Mesothelial cell of epicardium (in vitro differentiated cells): ENCODE measurements at regions not wholly inside any gene's neighbourhood (a gene's known extent, or its start where the extent isn't known, plus 50 kb on each side); places are given as distances from the start of the nearest gene placed in this dataset.

ENCODE experiments used
- DNase-seq, 2 experiments: peaks; one replicate each; pipeline ENCODE4 v3.0.0; 2021; ENCODE audit warnings: low spot score in 2 of 2; ENCODE audit not compliant: unreplicated experiment in 2 of 2
- H3K27ac Mint-ChIP-seq: 2 replicates; pipeline ENCODE4 v1.8.0; 2021; ENCODE audit warnings: mixed read lengths
- H3K27me3 Mint-ChIP-seq: 2 replicates; pipeline ENCODE4 v1.8.0; 2021; ENCODE audit warnings: low read depth, mixed read lengths
- H3K36me3 Mint-ChIP-seq: 2 replicates; pipeline ENCODE4 v1.8.0; 2021; ENCODE audit warnings: mixed read lengths
- H3K4me1 Mint-ChIP-seq: 2 replicates; pipeline ENCODE4 v1.8.0; 2021; ENCODE audit warnings: mixed read lengths
- H3K4me3 Mint-ChIP-seq: 2 replicates; pipeline ENCODE4 v1.8.0; 2021; ENCODE audit warnings: mild to moderate bottlenecking, moderate library complexity, mixed read lengths
- H3K9me3 Mint-ChIP-seq: 2 replicates; pipeline ENCODE4 v1.8.0; 2021; ENCODE audit warnings: mixed read lengths
- CTCF ChIP-seq: fragments of 200-600 bp; sonication (generic); IDR thresholded peaks from one replicate; pipeline ENCODE4 v1.5.0; 2021; ENCODE audit warnings: antibody characterized with exemption; ENCODE audit not compliant: unreplicated experiment

DNA sequence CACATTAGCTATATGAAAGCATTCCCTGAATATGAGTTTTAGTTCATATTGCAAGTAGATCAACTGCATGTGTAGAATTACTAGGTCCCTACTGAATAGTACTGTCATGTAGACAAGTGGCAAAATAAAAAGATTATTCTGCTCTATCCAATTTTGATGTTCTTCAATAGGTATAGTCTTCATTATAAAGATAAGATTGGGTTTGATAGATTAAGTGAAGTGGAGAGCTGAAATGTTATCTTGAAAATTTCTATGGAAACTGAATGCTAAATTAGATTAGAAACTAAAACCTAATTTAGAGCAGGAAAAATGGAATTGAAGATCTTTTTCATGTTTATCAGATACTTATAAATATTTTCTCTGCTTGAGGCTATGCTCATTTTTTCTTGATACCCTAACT lies 1610.0 kb downstream of the BRINP3 start:
- no peaks in the 10 kb centered on the region for H3K27me3 Mint-ChIP-seq
- DNase-seq, result no peak
- peaks cover 15% of the 10 kb centered on the region for H3K9me3 Mint-ChIP-seq
- H3K36me3 Mint-ChIP-seq, result peaks cover 1% of the 10 kb centered on the region
- no peak overlapping the region for H3K27ac Mint-ChIP-seq
- H3K4me1 Mint-ChIP-seq, result peaks cover 2% of the 10 kb centered on the region
- no peak overlapping the region for H3K4me3 Mint-ChIP-seq
- no peak for TF ChIP-seq CTCF

DNA sequence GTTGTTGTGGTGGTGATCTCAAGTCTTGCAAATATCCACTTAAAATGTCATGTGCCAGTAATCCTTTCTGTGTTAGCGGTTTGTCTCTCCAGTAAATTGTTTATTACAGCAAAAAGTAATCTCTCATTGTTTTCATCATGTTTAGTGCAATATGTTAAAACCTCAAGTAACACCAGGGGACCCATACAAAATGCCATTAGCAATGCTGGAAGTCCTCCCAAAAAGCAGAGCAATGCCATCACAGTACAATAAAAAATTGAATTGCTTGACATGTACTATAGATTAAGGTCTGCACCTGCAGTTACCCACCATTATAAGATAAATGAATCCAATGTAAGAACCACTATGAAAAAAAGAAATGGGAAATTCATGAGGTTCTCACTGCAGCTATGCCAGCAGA lies 1606.5 kb downstream of the BRINP3 start:
- TF ChIP-seq CTCF, result no peak
- Mint-ChIP-seq H3K27ac (no peak overlapping the region), H3K9me3 (no peaks in the 10 kb centered on the region), H3K27me3 (no peaks in the 10 kb centered on the region), H3K36me3 (no peaks in the 10 kb centered on the region), H3K4me1 (peaks cover 2% of the 10 kb centered on the region), H3K4me3 (no peak overlapping the region)
- no peak for DNase-seq

DNA sequence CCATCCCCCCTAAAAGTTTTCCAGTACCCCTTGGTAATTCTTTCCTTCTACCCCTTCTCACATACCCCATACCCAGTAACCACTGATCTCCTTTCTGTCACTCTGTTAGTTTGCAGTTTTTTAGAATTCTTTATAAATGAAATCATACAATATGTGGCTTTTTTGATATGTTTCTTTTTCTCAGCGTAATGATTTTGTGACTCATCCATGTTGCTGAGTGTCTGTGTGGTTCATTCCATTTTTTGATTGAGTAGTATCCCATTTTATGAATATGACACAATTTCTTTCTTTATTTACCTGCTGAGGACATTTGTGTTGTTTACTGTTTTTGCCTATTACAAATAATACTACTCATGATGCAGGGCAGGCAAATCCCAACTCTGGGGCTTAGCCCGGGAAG lies 1605.3 kb downstream of the BRINP3 start:
- Mint-ChIP-seq H3K36me3 (no peaks in the 10 kb centered on the region), H3K9me3 (no peaks in the 10 kb centered on the region), H3K27me3 (no peaks in the 10 kb centered on the region), H3K27ac (no peak overlapping the region), H3K4me3 (no peak overlapping the region), H3K4me1 (peaks cover 2% of the 10 kb centered on the region)
- TF ChIP-seq CTCF, result no peak
- no peak for DNase-seq

GRCh38 chr1:188877668-188878067 lies 1600.0 kb downstream of the BRINP3 start:
- no peaks in the 10 kb centered on the region for H3K36me3 Mint-ChIP-seq
- H3K9me3 Mint-ChIP-seq, result no peaks in the 10 kb centered on the region
- DNase-seq, result no peak
- TF ChIP-seq CTCF, result no peak
- H3K4me1 Mint-ChIP-seq, result no peaks in the 10 kb centered on the region
- no peak overlapping the region for H3K27ac Mint-ChIP-seq
- H3K4me3 Mint-ChIP-seq, result no peak overlapping the region
- no peaks in the 10 kb centered on the region for H3K27me3 Mint-ChIP-seq

GRCh38 chr1:188888386-188888785 lies 1589.3 kb downstream of the BRINP3 start:
- Mint-ChIP-seq H3K27ac (no peak overlapping the region), H3K4me3 (no peak overlapping the region), H3K27me3 (peaks cover 5% of the 10 kb centered on the region), H3K9me3 (no peaks in the 10 kb centered on the region), H3K4me1 (peaks cover 6% of the 10 kb centered on the region), H3K36me3 (no peaks in the 10 kb centered on the region)
- DNase-seq, result no peak
- no peak for TF ChIP-seq CTCF

- Mint-ChIP-seq H3K4me3 (no peak overlapping the region), H3K27ac (no peak overlapping the region), H3K36me3 (no peaks in the 10 kb centered on the region), H3K27me3 (peaks cover 5% of the 10 kb centered on the region), H3K9me3 (no peaks in the 10 kb centered on the region), H3K4me1 (peaks cover 6% of the 10 kb centered on the region)
- no peak for DNase-seq
- TF ChIP-seq CTCF, result no peak
Measured at GRCh38 chr1:188889166-188889565, 1588.5 kb downstream of the BRINP3 start.
